HCT116 (cell line): ENCODE measurements at regions not wholly inside any gene's neighbourhood (a gene's known extent, or its start where the extent isn't known, plus 50 kb on each side); places are given as distances from the start of the nearest gene placed in this dataset.

Experiments
- ATAC-seq: fragments of 200-7000 bp; cut with Tn5 transposase; 2 replicates; pipeline ENCODE4 v1.9.1; 2020; ENCODE audit warnings: mild to moderate bottlenecking, moderate library complexity
- BruUV-seq: library from RNA; stranded (reverse); fragments of 400-500 nt; replicated peaks from 2 replicates; lab custom pipeline; 2021; lab: Mats Ljungman, UMichigan
- CTCF ChIA-PET: fragments of 300-600 bp; sonication (Branson Sonifier 250); formaldehyde crosslinking; loops from one replicate; lab custom pipeline; 2021; ENCODE audit warnings: antibody characterized with exemption; lab: Charles Lee
- POLR2A ChIA-PET: fragments of 300-600, 350-600 bp; sonication (Branson Sonifier 250); formaldehyde crosslinking; loops from one replicate; lab custom pipeline; 2021; ENCODE audit warnings: antibody characterized with exemption; lab: Charles Lee
- RAD21 ChIA-PET, 2 experiments: fragments of 300-600 bp; sonication (Branson Sonifier 250); formaldehyde crosslinking; loops; one replicate each; lab custom pipeline; 2023; ENCODE audit warnings: low total read pairs in 2 of 2; ENCODE audit not compliant: uncharacterized antibody in 2 of 2, unreplicated experiment in 2 of 2, low non-redundant PET in 1 of 2; lab: Charles Lee
- DNase-seq: peaks from one replicate; pipeline ENCODE4 v3.0.0-alpha.2; 2010; ENCODE audit warnings: low read depth, low spot score
- H2AFZ ChIP-seq: fragments of 200-600 bp; shearing (Covaris generic), sonication (generic); 2 replicates; pipeline ENCODE4 v1.6.1; 2017; ENCODE audit warnings: low read depth, mixed run types, mixed read lengths, antibody characterized with exemption, low read length; ENCODE audit not compliant: poor library complexity, severe bottlenecking
- H3K27ac ChIP-seq: 2 replicates; pipeline ENCODE4 v1.5.1; 2012; ENCODE audit warnings: low read depth, low read length
- H3K27me3 ChIP-seq: fragments of 200-600 bp; sonication (generic); 2 replicates; pipeline ENCODE4 v1.6.1; 2016; ENCODE audit warnings: mixed run types, low read length, mixed read lengths; ENCODE audit not compliant: insufficient read depth
- H3K36me3 ChIP-seq, 2 experiments: fragments of 200-500 bp in 1 of 2; fragments of 200-600 bp in 1 of 2; sonication (Bioruptor generic) in 1 of 2; sonication (generic) in 1 of 2; 2 replicates each; pipeline versions ENCODE4 v1.5.1 to v1.6.1; 2014 to 2016; ENCODE audit warnings: low read length in 2 of 2, inconsistent platforms in 1 of 2, mixed read lengths in 1 of 2, mixed run types in 1 of 2; ENCODE audit not compliant: insufficient read depth in 2 of 2, control insufficient read depth in 1 of 2
- H3K4me1 ChIP-seq, 2 experiments: fragments of 200-600 bp in 1 of 2; sonication (generic) in 1 of 2; 2 replicates each; pipeline versions ENCODE4 v1.5.1 to v1.6.1; 2012 to 2017; ENCODE audit warnings: low read length in 2 of 2, inconsistent platforms in 1 of 2, mild to moderate bottlenecking in 1 of 2, mixed read lengths in 1 of 2, mixed run types in 1 of 2, moderate library complexity in 1 of 2; ENCODE audit not compliant: insufficient read depth in 2 of 2, control insufficient read depth in 1 of 2
- H3K4me2 ChIP-seq: fragments of 200-600 bp; sonication (generic); 2 replicates; pipeline ENCODE4 v1.6.1; 2017; ENCODE audit warnings: mixed run types, low read length, mixed read lengths
- H3K4me3 ChIP-seq, 2 experiments: fragments of 200-600 bp in 1 of 2; sonication (generic) in 1 of 2; replicated peaks in 1 of 2; 2 replicates each; pipeline ENCODE4 v1.5.1; 2011 to 2016; ENCODE audit warnings: low read length in 2 of 2, control low read depth in 1 of 2, low read depth in 1 of 2, mild to moderate bottlenecking in 1 of 2, mixed read lengths in 1 of 2, mixed run types in 1 of 2
- H3K79me2 ChIP-seq: fragments of 200-600 bp; sonication (generic); 2 replicates; pipeline ENCODE4 v1.6.1; 2017; ENCODE audit warnings: mild to moderate bottlenecking, mixed run types, low read length, moderate library complexity, mixed read lengths; ENCODE audit not compliant: insufficient read depth
- H3K9ac ChIP-seq: fragments of 200-600 bp; sonication (generic); 2 replicates; pipeline ENCODE4 v1.6.1; 2016; ENCODE audit warnings: low read length, mixed read lengths
- H3K9me2 ChIP-seq: fragments of 200-600 bp; sonication (generic), shearing (Covaris generic); 2 replicates; pipeline ENCODE4 v1.6.1; 2017; ENCODE audit warnings: mixed run types, mild to moderate bottlenecking, moderate library complexity; ENCODE audit not compliant: insufficient read depth
- H3K9me3 ChIP-seq, 2 experiments: fragments of 200-500 bp in 1 of 2; fragments of 200-600 bp in 1 of 2; sonication (Bioruptor generic) in 1 of 2; sonication (generic) in 1 of 2; 2 replicates each; pipeline ENCODE4 v1.6.1; 2014 to 2017; ENCODE audit warnings: low read length in 2 of 2, mixed read lengths in 2 of 2, inconsistent platforms in 1 of 2, low read depth in 1 of 2, mild to moderate bottlenecking in 1 of 2, mixed run types in 1 of 2, moderate library complexity in 1 of 2; ENCODE audit not compliant: control insufficient read depth in 1 of 2, insufficient read depth in 1 of 2
- H4K20me1 ChIP-seq: fragments of 200-600 bp; sonication (generic), shearing (Covaris generic); 2 replicates; pipeline ENCODE4 v1.6.1; 2017; ENCODE audit warnings: mixed run types, mild to moderate bottlenecking, moderate library complexity; ENCODE audit not compliant: insufficient read depth
- ATF3 ChIP-seq: IDR thresholded peaks from 2 replicates; pipeline ENCODE4 v1.6.1; 2012
- CBX3 ChIP-seq: IDR thresholded peaks from 2 replicates; pipeline ENCODE4 v1.6.1; 2012; ENCODE audit warnings: low read depth
- CTCF ChIP-seq, 3 experiments: fragments of 200-600 bp in 1 of 3; sonication (generic) in 1 of 3; IDR thresholded peaks in 2 of 3; conservative IDR thresholded peaks in 1 of 3; 2 replicates each; pipeline ENCODE4 v1.5.1; 2012 to 2017; ENCODE audit warnings: low read depth in 2 of 3, low read length in 2 of 3, antibody characterized with exemption in 1 of 3, borderline replicate concordance in 1 of 3, control low read depth in 1 of 3, mild to moderate bottlenecking in 1 of 3, mixed read lengths in 1 of 3, mixed run types in 1 of 3, moderate library complexity in 1 of 3; ENCODE audit not compliant: insufficient read depth in 1 of 3
- EGR1 ChIP-seq: IDR thresholded peaks from 2 replicates; pipeline ENCODE4 v1.6.1; 2012; ENCODE audit warnings: low read depth
- EZH2 ChIP-seq: fragments of 200-600 bp; sonication (generic); IDR thresholded peaks from 2 replicates; pipeline ENCODE4 v1.6.1; 2017; ENCODE audit warnings: antibody characterized with exemption, mixed run types
- EZH2phosphoT487 ChIP-seq: fragments of 200-600 bp; IDR thresholded peaks from 2 replicates; pipeline ENCODE4 v1.6.1; 2018; ENCODE audit warnings: antibody characterized with exemption, borderline replicate concordance
- FOSL1 ChIP-seq: IDR thresholded peaks from 2 replicates; pipeline ENCODE4 v1.6.1; 2012; ENCODE audit warnings: low read depth
- POLR2A ChIP-seq: IDR thresholded peaks from 2 replicates; pipeline ENCODE4 v1.7.0; 2011; ENCODE audit warnings: borderline replicate concordance; ENCODE audit not compliant: insufficient read depth, insufficient read length; ENCODE audit errors: extremely low read depth
- POLR2AphosphoS5 ChIP-seq: IDR thresholded peaks from 2 replicates; pipeline ENCODE4 v1.6.1; 2011; ENCODE audit warnings: mild to moderate bottlenecking, low read depth, low read length, moderate library complexity
- SIN3A ChIP-seq: IDR thresholded peaks from 2 replicates; pipeline ENCODE4 v1.6.1; 2012; ENCODE audit warnings: low read depth
- YY1 ChIP-seq: IDR thresholded peaks from 2 replicates; pipeline ENCODE4 v1.6.1; 2011; ENCODE audit warnings: low read length, low read depth, moderate library complexity, mild to moderate bottlenecking; ENCODE audit not compliant: insufficient replicate concordance; ENCODE audit errors: extremely low read depth
- ZBTB33 ChIP-seq: IDR thresholded peaks from 2 replicates; pipeline ENCODE4 v1.6.1; 2011; ENCODE audit warnings: mild to moderate bottlenecking, low read length, moderate library complexity; ENCODE audit not compliant: insufficient replicate concordance; ENCODE audit errors: extremely low read depth
- ZFX ChIP-seq: fragments of 450-650 bp; IDR thresholded peaks from 2 replicates; pipeline ENCODE4 v1.6.1; 2017
- intact Hi-C: fragments of 100-400 bp; cut with micrococcal nuclease; formaldehyde crosslinking; loops from 2 replicates; pipeline ENCODE4 v1.10.0; 2022

GRCh38 chr14:82122655-82123054 lies 589.0 kb upstream of the SEL1L start:
- no peak for TF ChIP-seq EGR1
- Histone ChIP-seq H3K27ac (no peak overlapping the region), H3K9me2 (no peaks in the 10 kb centered on the region), H3K9me3 (peaks cover 3 to 28% of the 10 kb centered on the region in 2 experiments; a peak in 3 of 4 replicates), H3K79me2 (no peaks in the 10 kb centered on the region), H2AFZ (no peak overlapping the region), H3K4me1 (no peaks in the 10 kb centered on the region), H4K20me1 (no peaks in the 10 kb centered on the region), H3K36me3 (no peaks in the 10 kb centered on the region), H3K9ac (no peak overlapping the region), H3K4me3 (no peak overlapping the region), H3K4me2 (no peak overlapping the region), H3K27me3 (no peaks in the 10 kb centered on the region)
- intact Hi-C loops: no loop called here
- RAD21 ChIA-PET: no interaction called here
- BruUV-seq: no TSS peak
- CTCF ChIA-PET: no interaction called here
- ATAC-seq (no peak), DNase-seq (no peak)
- POLR2A ChIA-PET: no interaction called here

GRCh38 chr14:82124511-82124910 lies 590.9 kb upstream of the SEL1L start:
- ATAC-seq (no peak), DNase-seq (no peak)
- Histone ChIP-seq H3K27me3 (no peaks in the 10 kb centered on the region), H3K79me2 (no peaks in the 10 kb centered on the region), H3K4me2 (no peak overlapping the region), H3K27ac (no peak overlapping the region), H2AFZ (no peak overlapping the region), H3K9me2 (no peaks in the 10 kb centered on the region), H3K4me3 (no peak overlapping the region), H3K9ac (no peak overlapping the region), H3K36me3 (no peaks in the 10 kb centered on the region), H3K4me1 (no peaks in the 10 kb centered on the region), H3K9me3 (peaks cover 3 to 28% of the 10 kb centered on the region in 2 experiments; a peak in 3 of 4 replicates), H4K20me1 (no peaks in the 10 kb centered on the region)
- CTCF ChIA-PET: no interaction called here
- no peak for TF ChIP-seq ZFX
- no peak for TF ChIP-seq SIN3A
- no peak for TF ChIP-seq POLR2A
- TF ChIP-seq ATF3: no peak
- TF ChIP-seq FOSL1: no peak
- TF ChIP-seq YY1: no peak
- TF ChIP-seq CBX3: no peak
- no peak for TF ChIP-seq POLR2AphosphoS5
- no peak for TF ChIP-seq EZH2phosphoT487
- no peak for TF ChIP-seq CTCF (IDR thresholded peaks at IDR 0.05 in 2 of 3, conservative IDR thresholded peaks at IDR 0.05 in 1 of 3; ENCODE audit: borderline replicate concordance in 1 of 3, insufficient read depth in 1 of 3, low read depth in 2 of 3, low read length in 2 of 3)
- no peak for TF ChIP-seq EZH2
- TF ChIP-seq ZBTB33: no peak
- no TSS peak for BruUV-seq
- RAD21 ChIA-PET: no interaction called here
- POLR2A ChIA-PET: no interaction called here
- intact Hi-C loops: no loop called here
